ENCODE measurements at regions not wholly inside any gene's neighbourhood (a gene's known extent, or its start where the extent isn't known, plus 50 kb on each side); places are given as distances from the start of the nearest gene placed in this dataset.

DNA sequence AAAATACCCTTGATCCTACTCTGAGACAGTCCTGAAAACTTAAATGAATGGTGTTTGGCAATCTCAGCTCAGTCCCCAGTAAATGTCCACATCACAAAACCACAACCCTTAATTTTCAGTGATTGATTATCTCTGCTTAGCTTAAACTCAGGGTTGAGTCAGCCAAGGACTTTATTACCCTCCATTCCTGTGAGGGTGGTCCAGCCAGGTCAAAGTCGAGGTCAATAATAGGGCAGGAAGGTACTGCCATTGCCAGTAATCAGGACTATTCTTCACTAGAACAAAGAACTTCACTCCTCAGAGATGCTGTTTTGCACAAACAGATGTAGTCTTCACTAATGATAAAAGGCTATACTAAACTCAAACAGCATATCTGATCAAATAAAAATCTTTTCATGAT lies 499.4 kb downstream of the ISL1 start:
- Histone ChIP-seq H3K4me1 (no peaks in the 10 kb centered on the region), H3K9me3 (no peaks in the 10 kb centered on the region), H3K36me3 (no peaks in the 10 kb centered on the region), H3K27ac (no peak overlapping the region), H3K4me3 (no peak overlapping the region), H3K27me3 (peaks cover 0 to 3% (median 0%) of the 10 kb centered on the region in 7 donors)
- TF ChIP-seq, protein P1, sequence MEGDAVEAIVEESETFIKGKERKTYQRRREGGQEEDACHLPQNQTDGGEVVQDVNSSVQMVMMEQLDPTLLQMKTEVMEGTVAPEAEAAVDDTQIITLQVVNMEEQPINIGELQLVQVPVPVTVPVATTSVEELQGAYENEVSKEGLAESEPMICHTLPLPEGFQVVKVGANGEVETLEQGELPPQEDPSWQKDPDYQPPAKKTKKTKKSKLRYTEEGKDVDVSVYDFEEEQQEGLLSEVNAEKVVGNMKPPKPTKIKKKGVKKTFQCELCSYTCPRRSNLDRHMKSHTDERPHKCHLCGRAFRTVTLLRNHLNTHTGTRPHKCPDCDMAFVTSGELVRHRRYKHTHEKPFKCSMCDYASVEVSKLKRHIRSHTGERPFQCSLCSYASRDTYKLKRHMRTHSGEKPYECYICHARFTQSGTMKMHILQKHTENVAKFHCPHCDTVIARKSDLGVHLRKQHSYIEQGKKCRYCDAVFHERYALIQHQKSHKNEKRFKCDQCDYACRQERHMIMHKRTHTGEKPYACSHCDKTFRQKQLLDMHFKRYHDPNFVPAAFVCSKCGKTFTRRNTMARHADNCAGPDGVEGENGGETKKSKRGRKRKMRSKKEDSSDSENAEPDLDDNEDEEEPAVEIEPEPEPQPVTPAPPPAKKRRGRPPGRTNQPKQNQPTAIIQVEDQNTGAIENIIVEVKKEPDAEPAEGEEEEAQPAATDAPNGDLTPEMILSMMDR (IDR thresholded peaks at IDR 0.05) = no peak
- DNase-seq = no peak
- WGBS, 2 donors = 20 to 31% methylated on average over 1 of the region's 1 CpG
- no peak for ATAC-seq
- intact Hi-C loops (cut with DNase I) = no loop called here

DNA sequence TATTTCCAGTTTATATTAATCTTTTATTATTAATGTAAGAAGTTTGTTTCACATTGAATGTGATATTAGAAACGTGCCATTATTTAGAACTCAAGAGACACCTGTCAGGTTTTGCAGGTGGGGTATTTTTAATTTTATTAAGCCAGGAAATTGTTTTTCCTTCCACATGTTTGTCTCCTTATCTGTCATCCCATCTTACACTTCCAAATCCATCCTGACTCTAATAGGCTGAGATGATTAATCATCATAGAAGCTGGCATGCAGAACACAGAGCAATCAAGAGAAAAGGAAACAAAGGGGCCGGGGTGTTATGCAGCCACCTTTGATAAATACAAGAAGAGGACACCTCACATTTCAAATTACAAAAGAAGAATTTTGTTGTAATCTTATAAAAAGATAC lies 506.5 kb downstream of the ISL1 start:
- 63 to 72% methylated on average over 2 of the region's 2 CpGs for WGBS, 2 donors
- H3K4me3 ChIP-seq = no peak overlapping the region
- H3K27me3 ChIP-seq = no peaks in the 10 kb centered on the region
- H3K36me3 ChIP-seq = no peaks in the 10 kb centered on the region
- ATAC-seq = no peak
- TF ChIP-seq, protein P1 (IDR thresholded peaks at IDR 0.05) = no peak
- H3K9me3 ChIP-seq = no peaks in the 10 kb centered on the region
- H3K4me1 ChIP-seq = no peaks in the 10 kb centered on the region
- no peak for DNase-seq
- H3K27ac ChIP-seq = no peak overlapping the region
- intact Hi-C loops (cut with DNase I) = no loop called here

DNA sequence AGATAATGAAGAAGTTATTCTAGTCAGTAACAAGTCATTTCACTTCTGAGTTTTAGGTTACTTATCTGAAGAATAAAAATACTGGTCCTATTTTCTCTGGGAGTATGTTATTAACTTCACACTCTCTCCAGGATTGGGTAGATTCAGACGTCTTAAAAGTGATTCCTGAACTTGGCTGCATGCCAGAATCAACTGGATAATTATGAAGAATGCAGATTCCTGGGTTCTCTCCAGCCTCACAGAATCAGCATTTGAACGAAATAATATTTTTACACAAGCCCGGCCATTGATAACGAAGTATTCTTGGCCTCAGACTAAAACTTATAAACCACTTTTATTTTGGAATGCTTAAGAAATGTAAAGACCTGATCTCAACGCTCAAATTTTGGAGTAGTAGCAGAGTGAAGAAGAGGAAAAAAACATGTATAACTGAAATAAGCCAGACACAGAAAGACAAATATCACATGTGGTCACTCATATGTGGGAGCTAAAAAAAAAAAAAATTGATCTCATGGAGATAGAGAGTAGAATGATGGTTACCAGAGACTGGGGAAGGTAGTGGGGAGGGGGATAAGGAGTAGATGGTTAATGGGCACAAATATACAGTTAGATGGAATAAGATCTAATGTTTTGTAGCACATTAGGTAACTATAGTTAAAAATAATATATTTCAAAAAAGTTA lies 507.3 kb downstream of the ISL1 start:
- TF ChIP-seq, protein P1 (IDR thresholded peaks at IDR 0.05) = no peak
- WGBS, 2 donors = 67 to 72% methylated on average over 5 of the region's 5 CpGs
- H3K27me3 ChIP-seq = no peaks in the 10 kb centered on the region
- DNase-seq (no peak), ATAC-seq (no peak)
- intact Hi-C loops (cut with DNase I) = no loop called here
- no peak overlapping the region for H3K27ac ChIP-seq
- H3K4me3 ChIP-seq = no peak overlapping the region
- no peaks in the 10 kb centered on the region for H3K4me1 ChIP-seq
- H3K9me3 ChIP-seq = no peaks in the 10 kb centered on the region
- no peaks in the 10 kb centered on the region for H3K36me3 ChIP-seq

GRCh38 chr5:51892680-51893079 lies 509.4 kb downstream of the ISL1 start:
- ATAC-seq (no peak), DNase-seq (no peak)
- H3K36me3 ChIP-seq = no peaks in the 10 kb centered on the region
- no peaks in the 10 kb centered on the region for H3K4me1 ChIP-seq
- H3K27ac ChIP-seq = no peak overlapping the region
- no peak overlapping the region for H3K4me3 ChIP-seq
- no peaks in the 10 kb centered on the region for H3K27me3 ChIP-seq
- TF ChIP-seq, protein P1 (IDR thresholded peaks at IDR 0.05) = no peak
- H3K9me3 ChIP-seq = no peaks in the 10 kb centered on the region
- 88 to 98% methylated on average over 1 of the region's 1 CpG for WGBS, 2 donors
- intact Hi-C loops (cut with DNase I) = no loop called here

All from heart right ventricle (tissue), 16 donors.